AG08395 (cell line): ENCODE measurements at regions not wholly inside any gene's neighbourhood (a gene's known extent, or its start where the extent isn't known, plus 50 kb on each side); places are given as distances from the start of the nearest gene placed in this dataset.
A peak's percentile ranks its signal among the peaks of the same experiment; 100 is the strongest.

ENCODE experiments used
- DNase-seq: peaks from one replicate; pipeline ENCODE4 v3.0.0; 2012; ENCODE audit warnings: mixed read lengths, low spot score

GRCh38 chr3:156760333-156760732 is 65.8 kb upstream of the LEKR1 start:
- no peak for DNase-seq

GRCh38 chr3:156761007-156761406 is 65.1 kb upstream of the LEKR1 start:
- no peak for DNase-seq

GRCh38 chr3:156761713-156762451 is 64.3 kb upstream of the LEKR1 start:
- DNase-seq = no peak

- DNase-seq = peak; percentile 57
These were observed 63.4 kb upstream of the LEKR1 start for GRCh38 chr3:156762631-156763185.

- no peak for DNase-seq
These were observed 62.8 kb upstream of the LEKR1 start for GRCh38 chr3:156763386-156763785.

- DNase-seq = no peak
These were observed 62.0 kb upstream of the LEKR1 start for GRCh38 chr3:156763931-156764720.

GRCh38 chr3:156764751-156765150 is 61.4 kb upstream of the LEKR1 start:
- DNase-seq = no peak

GRCh38 chr3:156768390-156768789 is 57.8 kb upstream of the LEKR1 start:
- no peak for DNase-seq

- peak; percentile 62 for DNase-seq
These were observed 56.2 kb upstream of the LEKR1 start for GRCh38 chr3:156769721-156770654.

GRCh38 chr3:156770699-156771414 is 55.3 kb upstream of the LEKR1 start:
- DNase-seq = no peak

GRCh38 chr3:156772588-156773206 is 53.5 kb upstream of the LEKR1 start:
- no peak for DNase-seq

- DNase-seq = no peak
These were observed 50.1 kb upstream of the LEKR1 start for GRCh38 chr3:156776031-156776430.
